Brain microvascular endothelial cell (primary cell): ENCODE measurements at regions not wholly inside any gene's neighbourhood (a gene's known extent, or its start where the extent isn't known, plus 50 kb on each side); places are given as distances from the start of the nearest gene placed in this dataset.

Source experiments
- DNase-seq: peaks from one replicate; pipeline ENCODE4 v3.0.0-alpha.2; 2020
- H3K27ac ChIP-seq: fragments of 250-450 bp; sonication (Bioruptor Pico); 2 replicates; pipeline ENCODE4 v1.5.1; 2020; ENCODE audit warnings: mild to moderate bottlenecking, moderate library complexity
- H3K27me3 ChIP-seq: fragments of 250-450 bp; sonication (Bioruptor Pico); replicated peaks from 2 replicates; pipeline ENCODE4 v1.5.1; 2020; ENCODE audit warnings: mild to moderate bottlenecking
- H3K36me3 ChIP-seq: fragments of 250-450 bp; sonication (Bioruptor Pico); replicated peaks from 2 replicates; pipeline ENCODE4 v1.5.1; 2020; ENCODE audit warnings: mild to moderate bottlenecking
- H3K4me3 ChIP-seq: 2 replicates; pipeline ENCODE4 v1.5.1; 2011; ENCODE audit warnings: low read depth, mild to moderate bottlenecking, control low read depth, low read length, moderate library complexity
- in situ Hi-C: cut with HindIII; loops from 2 replicates; pipeline ENCODE4 v1.10.0; 2017; ENCODE audit warnings: low sequenced_read_pairs, low pct_ligation_motif_present
- TF ChIP-seq, protein P1 (sequence below): IDR thresholded peaks from 2 replicates; pipeline ENCODE4 v1.5.1; 2011; ENCODE audit warnings: low read depth, mild to moderate bottlenecking, moderate library complexity, low read length, control low read depth, inconsistent platforms; ENCODE audit errors: missing control alignments

DNA sequence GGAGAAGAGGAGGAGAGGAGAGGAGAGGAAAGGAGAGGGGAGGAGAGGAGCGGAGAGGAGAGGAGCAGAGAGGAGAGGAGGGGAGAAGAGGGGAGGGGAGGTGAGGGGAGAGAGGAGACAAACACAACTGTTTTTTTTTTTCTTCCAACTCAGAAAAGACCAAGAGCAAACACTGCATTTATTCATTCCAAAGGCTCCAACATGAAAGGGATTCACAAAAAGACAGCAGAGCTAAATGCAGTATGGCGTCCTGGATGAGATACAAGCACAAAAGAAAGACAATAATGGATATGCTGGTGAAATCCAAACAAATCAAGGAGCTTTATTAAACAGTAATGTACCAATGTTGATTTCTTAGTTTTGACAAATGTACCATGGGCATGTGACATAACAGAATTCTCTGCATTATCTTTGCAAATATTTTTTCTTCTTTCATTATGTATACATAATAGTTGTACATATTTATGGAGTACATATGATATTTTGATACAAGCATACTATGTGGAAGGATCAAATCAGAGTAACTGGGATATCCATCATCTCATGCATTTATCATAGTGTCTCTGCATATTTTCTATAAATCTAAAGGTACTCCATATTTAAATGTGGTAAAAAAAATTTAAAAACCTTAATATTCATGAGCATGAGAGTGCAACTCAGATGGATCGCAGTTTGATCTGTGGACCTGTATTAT, 204.6 kb downstream of the CBLN4 start:
- TF ChIP-seq, protein P1, sequence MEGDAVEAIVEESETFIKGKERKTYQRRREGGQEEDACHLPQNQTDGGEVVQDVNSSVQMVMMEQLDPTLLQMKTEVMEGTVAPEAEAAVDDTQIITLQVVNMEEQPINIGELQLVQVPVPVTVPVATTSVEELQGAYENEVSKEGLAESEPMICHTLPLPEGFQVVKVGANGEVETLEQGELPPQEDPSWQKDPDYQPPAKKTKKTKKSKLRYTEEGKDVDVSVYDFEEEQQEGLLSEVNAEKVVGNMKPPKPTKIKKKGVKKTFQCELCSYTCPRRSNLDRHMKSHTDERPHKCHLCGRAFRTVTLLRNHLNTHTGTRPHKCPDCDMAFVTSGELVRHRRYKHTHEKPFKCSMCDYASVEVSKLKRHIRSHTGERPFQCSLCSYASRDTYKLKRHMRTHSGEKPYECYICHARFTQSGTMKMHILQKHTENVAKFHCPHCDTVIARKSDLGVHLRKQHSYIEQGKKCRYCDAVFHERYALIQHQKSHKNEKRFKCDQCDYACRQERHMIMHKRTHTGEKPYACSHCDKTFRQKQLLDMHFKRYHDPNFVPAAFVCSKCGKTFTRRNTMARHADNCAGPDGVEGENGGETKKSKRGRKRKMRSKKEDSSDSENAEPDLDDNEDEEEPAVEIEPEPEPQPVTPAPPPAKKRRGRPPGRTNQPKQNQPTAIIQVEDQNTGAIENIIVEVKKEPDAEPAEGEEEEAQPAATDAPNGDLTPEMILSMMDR: no peak
- Histone ChIP-seq H3K4me3 (no peak overlapping the region), H3K27ac (no peak overlapping the region), H3K36me3 (no peaks in the 10 kb centered on the region), H3K27me3 (no peaks in the 10 kb centered on the region)
- DNase-seq: no peak
- in situ Hi-C loops: no loop called here

DNA sequence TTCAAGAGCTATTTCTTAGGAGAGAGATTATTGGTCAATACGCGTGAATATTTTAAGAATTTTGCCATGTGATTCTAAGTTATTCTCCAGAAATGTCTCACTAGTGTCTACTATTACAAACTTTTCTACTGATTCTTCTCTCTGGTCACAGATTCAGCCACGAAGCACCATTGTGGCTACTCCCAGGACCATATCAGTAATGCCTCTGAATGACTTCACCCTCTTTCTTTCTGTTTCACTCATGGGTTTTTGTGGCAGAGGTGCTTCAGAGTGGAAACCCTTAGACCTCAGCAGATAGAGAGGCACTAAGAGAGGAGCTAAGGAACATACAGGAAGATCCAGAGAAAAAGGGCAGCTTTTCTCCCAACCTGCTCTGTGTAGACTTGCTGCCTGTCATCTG, 211.3 kb downstream of the CBLN4 start:
- Histone ChIP-seq H3K27me3 (no peaks in the 10 kb centered on the region), H3K27ac (no peak overlapping the region), H3K4me3 (no peak overlapping the region), H3K36me3 (no peaks in the 10 kb centered on the region)
- in situ Hi-C loops: no loop called here
- no peak for DNase-seq
- TF ChIP-seq, protein P1: no peak

GRCh38 chr20:55792049-55792448, 213.3 kb downstream of the CBLN4 start:
- H3K27me3 ChIP-seq: no peaks in the 10 kb centered on the region
- no peak overlapping the region for H3K27ac ChIP-seq
- H3K4me3 ChIP-seq: no peak overlapping the region
- in situ Hi-C loops: no loop called here
- no peaks in the 10 kb centered on the region for H3K36me3 ChIP-seq
- TF ChIP-seq, protein P1: no peak
- DNase-seq: no peak

DNA sequence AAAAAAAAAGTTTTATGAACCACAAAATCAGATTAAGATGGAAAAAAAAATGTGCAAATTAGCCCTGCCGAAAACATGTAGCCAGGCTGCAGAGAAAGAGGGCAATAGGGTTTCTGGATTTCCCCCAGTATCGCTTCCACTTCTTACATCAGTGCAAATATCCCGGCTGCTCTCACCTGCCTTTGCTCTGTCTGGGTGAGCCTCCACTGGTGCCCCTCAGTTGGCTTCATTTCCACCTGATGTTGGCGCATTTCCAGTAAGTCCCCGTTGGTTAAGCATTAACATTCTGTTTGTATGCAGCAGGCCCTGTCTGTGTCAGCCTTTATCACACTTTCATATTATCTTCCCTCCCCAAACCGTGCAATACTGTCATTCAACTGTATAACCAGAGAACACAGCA, 215.1 kb downstream of the CBLN4 start:
- DNase-seq: no peak
- Histone ChIP-seq H3K36me3 (no peaks in the 10 kb centered on the region), H3K27ac (no peak overlapping the region), H3K27me3 (no peaks in the 10 kb centered on the region), H3K4me3 (no peak overlapping the region)
- TF ChIP-seq, protein P1: no peak
- in situ Hi-C loops: no loop called here

GRCh38 chr20:55784036-55784435, 221.3 kb downstream of the CBLN4 start:
- no peaks in the 10 kb centered on the region for H3K27me3 ChIP-seq

More at GRCh38 chr20:55784036-55784435, 221.3 kb downstream of the CBLN4 start:
- in situ Hi-C loops: no loop called here
- DNase-seq: no peak
- no peaks in the 10 kb centered on the region for H3K36me3 ChIP-seq
- no peak overlapping the region for H3K4me3 ChIP-seq
- H3K27ac ChIP-seq: no peak overlapping the region
- TF ChIP-seq, protein P1: no peak
